Femur (tissue), 1 donor: ENCODE measurements at regions not wholly inside any gene's neighbourhood (a gene's known extent, or its start where the extent isn't known, plus 50 kb on each side); places are given as distances from the start of the nearest gene placed in this dataset.
A peak's percentile ranks its signal among the peaks of the same experiment; 100 is the strongest.

Experiments used
- DNase-seq: peaks from one replicate; pipeline ENCODE4 v3.0.0-alpha.2; 2017

GRCh38 chr5:135721548-135722090 is 112.8 kb upstream of the SLC25A48 start:
- no peak for DNase-seq

DNA sequence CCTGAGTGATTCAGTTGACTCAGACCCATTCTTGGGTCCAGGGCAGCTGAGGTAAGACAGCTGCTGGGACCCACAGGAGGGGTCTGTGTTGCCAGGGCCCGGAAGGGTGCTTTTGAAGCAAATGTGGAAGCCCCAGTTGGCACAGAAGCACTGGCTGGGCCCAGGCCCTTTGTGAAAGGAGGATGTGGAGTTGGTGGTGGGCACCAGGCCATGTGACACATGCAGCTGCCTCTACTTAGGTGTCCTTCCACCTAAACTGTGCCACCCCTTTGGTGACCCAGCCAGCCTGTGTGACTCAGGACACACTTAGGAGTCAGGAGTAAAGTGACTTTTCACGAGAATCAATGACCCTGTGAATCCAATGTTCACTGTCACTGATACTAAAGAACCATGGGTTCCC is 114.3 kb upstream of the SLC25A48 start:
- DNase-seq: no peak

GRCh38 chr5:135719428-135720063 is 114.9 kb upstream of the SLC25A48 start:
- no peak for DNase-seq

DNA sequence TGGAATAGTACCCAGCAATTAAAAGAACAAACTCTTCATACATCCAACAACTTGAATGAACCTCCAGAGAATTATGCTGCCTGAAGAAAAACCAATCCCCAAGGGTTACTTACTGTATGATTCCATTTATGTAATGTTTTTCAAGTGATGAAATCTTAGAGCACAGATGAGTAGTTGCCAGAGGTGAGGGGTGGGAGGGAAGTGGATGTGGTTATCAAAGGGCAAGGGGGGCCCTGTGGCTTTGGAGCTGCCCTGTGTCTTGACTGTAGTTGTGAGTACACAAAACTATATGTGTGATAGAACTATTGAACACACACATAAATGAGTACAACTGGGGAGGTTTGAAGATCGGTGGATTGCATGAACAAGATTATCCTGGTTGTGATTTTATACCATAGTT is 115.8 kb upstream of the SLC25A48 start:
- no peak for DNase-seq

GRCh38 chr5:135718151-135718550 is 116.3 kb upstream of the SLC25A48 start:
- DNase-seq: no peak

DNA sequence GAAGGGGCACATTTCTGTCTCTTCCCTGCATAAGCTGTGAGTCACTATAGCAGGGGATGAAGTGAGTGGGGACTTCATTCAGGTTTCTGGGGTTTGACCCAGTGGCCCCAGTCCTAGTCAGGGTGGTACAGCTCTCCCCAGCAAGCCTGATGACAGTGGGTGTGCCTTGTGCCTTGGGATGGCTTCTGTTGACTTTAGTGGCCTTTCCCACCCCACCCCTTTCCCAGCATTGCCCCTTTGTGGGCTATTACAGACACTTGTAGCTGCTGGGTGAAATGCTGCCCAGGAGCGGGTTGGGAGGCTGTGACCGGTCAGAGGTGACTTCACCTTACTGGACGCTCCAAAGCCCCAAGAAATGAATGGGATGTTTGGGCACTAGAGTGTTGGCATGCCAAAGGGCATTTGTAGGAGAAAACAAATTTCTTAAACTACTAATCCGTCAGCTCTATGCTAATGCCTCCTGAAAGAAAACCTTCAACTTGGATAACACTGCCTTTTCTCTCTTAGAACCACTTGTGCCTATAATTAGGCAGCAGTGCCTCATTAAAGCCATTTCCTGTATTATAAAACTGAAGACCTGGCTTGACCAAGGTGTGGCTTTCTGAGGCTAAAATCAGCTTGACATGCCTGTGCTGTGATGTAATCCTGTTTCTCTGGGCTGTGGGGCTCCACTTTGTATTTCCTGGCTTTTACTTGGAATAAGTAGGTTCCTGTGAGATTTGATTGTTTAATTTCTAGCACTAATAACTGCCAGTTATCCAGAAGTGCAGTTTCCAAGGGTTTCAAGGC is 119.0 kb upstream of the SLC25A48 start:
- DNase-seq: no peak

DNA sequence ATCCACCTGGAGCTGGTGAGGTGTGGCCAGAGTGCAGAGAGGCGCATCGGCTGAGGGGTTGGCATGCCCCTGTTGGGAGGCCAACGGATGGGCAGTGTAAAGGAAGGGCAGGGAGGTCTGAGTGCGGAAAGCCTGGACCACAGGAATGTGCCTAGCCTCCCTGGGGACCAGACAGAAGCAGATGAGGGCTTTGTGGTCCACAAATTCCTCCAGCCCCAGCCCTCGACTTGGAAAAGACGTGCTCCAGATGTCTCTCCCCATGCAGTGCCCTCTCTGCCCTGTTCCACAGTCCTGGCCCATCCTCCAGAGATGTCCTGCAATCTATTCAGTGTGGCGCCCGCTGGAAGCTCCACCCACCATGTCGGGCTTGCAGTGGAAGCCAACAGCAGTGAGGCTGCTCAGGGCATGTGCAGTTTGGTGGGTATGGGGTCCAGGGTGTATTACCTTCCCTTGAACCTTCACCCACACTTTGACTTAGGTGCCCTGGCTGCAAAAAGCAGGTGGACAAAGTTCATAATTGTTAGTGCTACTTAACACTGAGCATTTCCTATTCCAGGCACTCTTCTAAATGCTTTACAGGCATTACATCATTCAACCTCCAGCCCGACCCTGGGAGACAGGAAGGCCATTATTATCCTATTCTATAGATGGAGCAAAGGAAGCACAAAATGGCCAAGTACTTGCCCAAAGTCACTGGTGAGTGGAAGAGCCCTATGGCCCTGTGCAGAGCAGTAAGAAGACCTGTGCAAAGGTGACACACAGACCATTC is 120.2 kb upstream of the SLC25A48 start:
- peak; percentile 76 for DNase-seq

DNA sequence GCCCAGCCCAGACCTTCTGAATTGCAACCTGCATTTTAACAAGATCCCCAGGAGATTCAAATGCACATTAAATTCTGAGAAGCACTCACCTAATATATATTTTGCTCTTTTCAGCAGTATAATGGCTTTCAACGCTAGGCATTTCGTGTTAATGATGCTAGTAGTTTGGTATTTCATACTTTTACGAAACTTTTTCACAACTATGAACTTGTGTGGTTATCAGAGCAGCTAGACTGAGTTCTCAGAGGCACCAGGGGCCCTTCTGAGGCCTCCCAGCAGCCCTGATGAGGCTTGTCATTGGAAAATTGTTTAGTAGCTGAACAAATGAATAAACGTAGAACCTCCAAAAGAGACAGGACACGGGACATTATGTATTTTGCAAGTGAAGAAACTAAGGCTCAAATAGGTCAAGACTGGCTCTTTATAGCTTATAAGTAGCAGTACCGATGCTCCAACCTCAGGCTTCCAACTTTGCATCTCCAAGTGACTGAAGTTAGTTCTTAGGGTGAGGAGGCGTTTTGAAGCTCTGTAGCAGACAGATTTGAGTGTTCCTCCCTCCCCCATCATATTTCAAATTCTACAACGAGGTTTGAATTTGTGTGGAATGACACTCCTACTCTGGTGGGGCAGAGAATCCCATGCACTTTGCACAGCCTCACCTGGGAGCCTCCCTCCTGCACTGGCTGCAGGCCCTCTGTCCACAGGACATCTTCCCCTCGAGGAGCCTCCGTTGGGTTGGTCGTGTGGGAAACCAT is 121.1 kb upstream of the SLC25A48 start:
- no peak for DNase-seq

DNA sequence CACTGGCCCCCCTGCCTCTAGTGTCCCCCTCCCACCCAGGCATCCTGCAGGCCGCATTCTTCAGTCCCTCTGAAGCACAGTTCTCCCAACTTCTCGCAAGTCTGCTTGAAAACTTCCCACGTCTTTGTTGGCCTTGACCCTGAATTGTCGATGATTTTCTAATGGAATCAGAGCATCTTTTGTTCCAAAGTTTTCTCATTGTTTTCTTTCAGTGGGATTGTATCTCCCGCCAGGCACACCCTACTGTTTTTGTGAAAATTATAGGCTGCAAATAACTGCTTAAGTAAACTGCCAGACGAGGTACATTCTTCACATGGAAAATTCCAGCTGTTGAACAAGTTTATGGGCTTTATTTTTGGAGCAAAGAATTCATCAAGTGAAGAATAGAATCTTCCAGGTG is 122.6 kb upstream of the SLC25A48 start:
- no peak for DNase-seq

DNA sequence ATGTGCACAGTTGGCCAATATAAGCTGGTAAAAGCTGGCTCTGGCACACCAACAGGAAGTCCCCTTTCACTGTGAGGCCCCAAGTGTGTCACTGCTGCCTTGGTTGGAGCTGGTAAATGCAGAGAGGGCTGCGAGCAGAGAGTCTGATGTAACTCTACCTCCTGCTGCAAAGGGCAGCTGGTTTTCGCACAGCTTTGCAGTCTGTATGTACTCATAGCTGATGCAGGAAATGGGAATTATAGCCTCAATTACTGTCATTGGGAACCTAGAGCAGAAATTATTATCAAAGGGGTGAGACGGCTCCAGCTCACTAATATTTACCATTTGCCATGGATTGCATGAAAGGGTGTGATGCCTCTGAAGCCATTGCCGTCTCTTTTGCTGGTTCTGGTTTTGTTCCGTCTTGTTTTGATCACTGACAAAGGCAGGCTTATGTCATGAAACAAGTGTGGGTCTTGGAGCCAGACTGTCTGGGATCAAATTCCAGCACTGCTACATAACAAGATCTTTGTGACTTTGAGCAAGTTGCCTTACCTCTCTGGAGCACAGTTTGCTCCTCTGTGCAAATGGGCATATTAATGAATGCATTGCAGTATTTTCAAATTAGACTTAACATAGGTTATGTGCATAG is 124.3 kb upstream of the SLC25A48 start:
- DNase-seq: no peak

DNA sequence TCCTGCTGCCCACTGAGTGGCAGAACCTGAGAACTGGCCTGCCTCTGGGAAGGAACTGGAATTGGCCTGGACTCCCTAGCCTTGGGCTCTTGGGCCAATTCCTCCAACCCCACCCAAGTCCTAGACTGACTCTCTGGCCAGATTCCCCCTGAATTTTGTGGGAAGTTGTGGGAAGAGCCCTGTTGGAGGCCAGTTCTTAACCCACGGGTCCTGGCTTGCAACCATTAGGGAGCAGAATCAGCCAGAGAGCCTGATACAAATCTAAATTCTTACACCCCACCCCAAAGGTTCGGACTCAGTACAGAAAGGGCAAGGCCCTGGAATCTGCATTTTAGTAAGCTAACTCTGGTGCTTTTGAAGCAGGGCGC is 125.3 kb upstream of the SLC25A48 start:
- peak; percentile 45 for DNase-seq

GRCh38 chr5:135708481-135709207 is 125.8 kb upstream of the SLC25A48 start:
- DNase-seq: no peak

GRCh38 chr5:135707302-135707701 is 127.2 kb upstream of the SLC25A48 start:
- no peak for DNase-seq

- no peak for DNase-seq
Measured at GRCh38 chr5:135706893-135707292, 127.6 kb upstream of the SLC25A48 start.

DNA sequence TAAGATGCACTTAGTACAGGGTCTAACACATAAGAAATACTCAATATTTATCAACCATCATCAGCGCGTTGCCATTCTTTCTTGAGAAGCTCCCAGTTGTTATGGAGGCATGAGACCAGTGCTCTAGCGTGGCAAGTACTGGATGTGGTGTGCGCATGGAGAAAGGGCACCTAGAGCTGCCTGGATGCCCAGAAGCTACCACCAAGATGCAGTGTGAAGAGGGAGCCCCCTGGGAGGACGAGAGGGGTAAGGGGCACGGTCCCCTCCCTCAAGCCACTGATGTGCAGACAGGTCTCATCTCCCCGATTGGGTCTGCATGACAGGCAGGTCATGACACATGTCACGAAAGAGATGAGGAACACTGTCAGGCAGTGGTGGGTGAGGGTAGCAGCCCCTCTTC is 127.7 kb upstream of the CXCL14 start:
- DNase-seq: no peak

DNA sequence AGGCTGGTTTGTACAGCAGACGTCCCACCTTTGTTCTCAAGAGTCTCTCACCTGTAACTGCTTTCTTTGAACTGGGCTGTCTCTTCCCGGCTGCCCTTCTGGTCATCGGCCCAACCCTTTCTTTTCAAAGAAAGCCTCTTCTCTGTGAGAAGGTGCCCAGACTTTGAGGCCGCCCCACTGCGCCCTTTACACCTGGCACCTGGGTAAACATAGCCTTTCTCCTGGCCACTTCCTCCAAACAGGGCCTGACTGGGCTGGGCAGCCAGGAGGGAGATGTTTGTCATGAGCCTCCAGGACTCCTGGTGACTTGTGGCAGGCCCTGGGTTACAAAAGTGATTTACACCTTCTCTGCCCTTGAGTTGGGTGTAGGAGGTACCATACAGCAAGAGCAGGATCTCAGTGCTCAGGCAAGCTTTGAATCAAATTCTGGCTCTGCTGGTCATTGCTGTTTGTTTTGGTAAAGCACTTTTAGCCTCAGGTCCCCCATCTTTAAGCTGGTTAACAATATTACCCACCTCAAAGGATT is 127.2 kb upstream of the CXCL14 start:
- no peak for DNase-seq

GRCh38 chr5:135705141-135705631 is 126.4 kb upstream of the CXCL14 start:
- no peak for DNase-seq

- DNase-seq: no peak
Measured at GRCh38 chr5:135704616-135705015, 125.8 kb upstream of the CXCL14 start.

GRCh38 chr5:135703016-135703550 is 124.3 kb upstream of the CXCL14 start:
- DNase-seq: no peak

- no peak for DNase-seq
Measured at GRCh38 chr5:135702191-135702590, 123.4 kb upstream of the CXCL14 start.

- no peak for DNase-seq
Measured at GRCh38 chr5:135700731-135701130, 121.9 kb upstream of the CXCL14 start.
